ENCODE measurements at regions not wholly inside any gene's neighbourhood (a gene's known extent, or its start where the extent isn't known, plus 50 kb on each side); places are given as distances from the start of the nearest gene placed in this dataset.
"Not testable (repeated sequence)": the region's sequence is repeated elsewhere in the genome, so short reads cannot be mapped to it uniquely, and the experiment has no call there.

DNA sequence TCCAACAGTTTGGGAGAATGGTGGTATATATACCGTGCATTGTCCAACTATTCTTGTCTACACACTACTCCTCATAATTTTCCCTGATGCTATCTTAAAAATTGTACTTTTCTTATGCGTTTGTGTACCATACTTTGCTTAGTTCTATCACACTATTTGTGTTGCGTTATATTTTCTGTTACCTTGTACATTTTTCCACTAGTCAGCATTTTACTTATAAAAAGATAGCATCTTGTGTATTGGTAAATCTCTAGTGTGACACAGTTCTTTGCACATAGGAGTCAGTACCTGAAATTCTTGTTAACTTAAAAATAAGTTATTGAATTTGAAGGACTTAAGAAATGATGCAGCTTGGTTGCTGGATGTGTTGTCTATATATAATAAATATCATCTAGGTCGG lies 201.8 kb upstream of the LMO3 start:
- no peak for DNase-seq
- in situ Hi-C loops (cut with MboI; ENCODE audit: low pct_unique_long_range_greater_than_20kb, low sequenced_read_pairs): no loop called here

DNA sequence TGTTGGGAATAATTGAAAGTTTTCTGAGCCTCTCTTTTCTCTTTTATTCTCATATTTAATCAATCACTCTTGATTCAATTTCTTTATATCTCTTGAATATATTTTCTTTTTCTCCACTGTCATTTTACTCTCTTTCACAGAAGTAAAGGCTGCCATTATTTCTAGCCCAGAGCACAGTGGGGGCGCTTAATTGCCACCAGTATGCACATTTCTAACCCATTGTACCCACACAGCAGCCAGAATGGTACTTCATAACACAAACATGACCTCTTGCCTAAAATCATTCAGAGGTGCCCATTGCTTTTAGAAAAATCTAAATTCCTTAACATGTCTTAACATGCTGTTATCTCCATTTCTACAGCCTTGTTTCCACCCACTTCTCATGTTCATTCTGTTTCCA lies 190.2 kb upstream of the LMO3 start:
- no peak for DNase-seq
- in situ Hi-C loops (cut with MboI; ENCODE audit: low pct_unique_long_range_greater_than_20kb, low sequenced_read_pairs): no loop called here

DNA sequence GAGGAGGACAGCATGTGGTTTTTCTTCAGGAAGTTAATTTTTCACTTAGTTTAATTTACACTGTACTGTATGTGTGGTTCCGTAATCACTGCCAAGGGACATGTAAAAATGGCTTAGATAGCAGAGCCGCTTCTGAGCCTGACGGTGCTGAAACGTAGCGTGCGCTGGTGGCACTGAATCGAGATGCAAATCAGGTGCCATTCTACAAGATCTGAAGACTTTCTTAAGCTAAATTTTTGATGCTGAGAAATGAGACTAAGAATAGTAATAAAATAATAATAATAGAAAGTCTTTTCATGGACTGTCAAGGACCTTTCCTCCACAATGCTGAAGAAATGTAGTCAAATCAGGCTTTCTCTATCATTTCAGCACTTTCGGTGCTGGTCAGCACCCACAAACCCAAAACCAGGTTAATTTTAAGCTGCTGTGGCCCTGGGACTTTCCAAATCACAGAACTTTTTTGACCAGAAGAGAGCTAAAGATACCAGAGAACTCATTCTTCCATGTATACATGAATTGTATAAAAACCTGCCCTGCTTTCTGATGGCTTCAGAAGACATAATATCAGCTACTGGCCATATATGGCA lies 183.3 kb upstream of the LMO3 start:
- in situ Hi-C loops (cut with MboI; ENCODE audit: low pct_unique_long_range_greater_than_20kb, low sequenced_read_pairs): no loop called here
- DNase-seq: no peak

DNA sequence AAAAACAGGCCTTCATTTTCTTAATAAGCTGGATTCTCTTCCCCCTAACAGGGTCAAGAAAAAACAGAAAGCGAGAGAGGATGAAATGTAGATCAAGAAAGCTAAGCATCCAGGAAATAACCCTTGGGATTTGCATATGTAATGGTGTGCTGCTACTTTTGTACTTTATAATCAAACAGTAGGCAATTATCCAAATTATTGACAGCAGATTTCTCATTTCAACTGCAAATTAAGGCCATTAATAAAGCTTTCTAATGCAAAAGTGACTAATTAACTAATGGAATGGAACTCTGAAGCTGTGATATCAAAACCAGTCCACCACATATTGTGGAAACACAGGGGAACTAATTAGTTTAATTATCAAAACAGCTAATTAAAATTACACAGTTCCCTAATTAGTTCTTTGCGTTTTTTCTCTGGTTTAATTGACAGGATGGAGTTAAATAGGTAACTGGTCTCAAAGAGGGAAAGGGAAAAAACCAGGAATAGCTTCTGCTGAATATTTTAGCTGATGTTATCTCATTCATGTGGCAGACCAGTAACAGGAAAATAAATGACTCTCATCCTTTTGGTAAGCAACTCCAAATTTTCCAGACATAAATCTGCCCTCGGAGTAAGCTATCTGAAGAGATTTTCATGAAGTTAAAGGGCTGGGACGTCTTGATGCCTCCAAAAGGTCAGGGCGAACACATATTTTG lies 182.7 kb upstream of the LMO3 start:
- no peak for DNase-seq
- in situ Hi-C loops (cut with MboI; ENCODE audit: low pct_unique_long_range_greater_than_20kb, low sequenced_read_pairs): no loop called here

DNA sequence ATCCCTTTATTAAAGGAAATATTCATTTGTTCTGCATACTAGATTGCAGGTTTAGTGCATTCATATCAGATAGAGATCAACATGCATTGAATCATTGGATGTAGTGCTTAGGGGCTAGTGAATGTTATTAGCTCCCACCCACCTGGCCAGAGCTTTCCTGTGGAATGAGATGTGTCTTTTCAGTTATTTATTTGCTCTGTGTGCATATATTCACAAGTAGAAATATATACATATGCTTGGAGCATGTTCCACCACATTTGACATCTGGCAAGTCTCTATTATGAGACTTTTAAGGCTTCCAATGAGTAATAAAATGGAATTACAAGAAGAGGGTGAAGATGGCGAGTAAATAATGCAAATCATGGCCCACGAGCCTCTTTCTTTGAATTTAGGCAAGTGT lies 180.0 kb upstream of the LMO3 start:
- no peak for DNase-seq
- in situ Hi-C loops (cut with MboI; ENCODE audit: low pct_unique_long_range_greater_than_20kb, low sequenced_read_pairs): no loop called here

DNA sequence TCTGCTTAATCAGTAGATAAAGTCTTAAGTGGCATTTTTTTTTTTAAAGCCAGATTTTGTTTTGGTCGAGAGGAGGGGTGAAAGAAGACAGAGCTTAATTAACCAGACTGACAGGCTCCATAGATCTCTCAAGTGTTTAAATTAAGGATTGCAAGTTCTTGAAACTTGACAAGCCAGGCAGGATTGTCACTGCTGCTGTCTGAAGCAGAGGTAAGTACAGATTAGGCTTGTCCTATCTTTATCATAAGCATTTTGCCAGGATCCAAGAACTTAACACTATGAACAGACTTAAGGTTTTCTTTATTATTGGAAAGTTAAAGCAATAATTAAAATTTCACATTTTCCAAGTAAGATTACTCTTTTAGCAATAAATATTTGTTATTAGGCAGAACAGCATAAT lies 179.6 kb upstream of the LMO3 start:
- no peak for DNase-seq
- in situ Hi-C loops (cut with MboI; ENCODE audit: low pct_unique_long_range_greater_than_20kb, low sequenced_read_pairs): no loop called here

DNA sequence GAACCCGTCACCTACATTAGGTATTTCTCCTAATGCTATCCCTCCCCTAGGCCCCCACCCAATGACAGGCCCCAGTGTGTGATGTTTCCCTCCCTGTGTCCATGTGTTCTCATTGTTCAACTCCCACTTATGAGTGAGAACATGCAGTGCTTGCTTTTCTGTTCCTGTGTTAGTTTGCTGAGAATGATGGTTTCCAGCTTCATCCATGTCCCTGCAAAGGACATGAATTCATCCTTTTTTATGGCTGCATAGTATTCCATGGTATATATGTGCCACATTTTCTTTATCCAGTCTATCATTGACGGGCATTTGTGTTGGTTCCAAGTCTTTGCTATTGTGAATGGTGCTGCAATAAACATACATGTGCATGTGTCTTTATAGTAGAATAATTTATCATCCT lies 163.2 kb upstream of the LMO3 start:
- DNase-seq; in situ Hi-C loops (cut with MboI; ENCODE audit: low pct_unique_long_range_greater_than_20kb, low sequenced_read_pairs): not testable (repeated sequence)

DNA sequence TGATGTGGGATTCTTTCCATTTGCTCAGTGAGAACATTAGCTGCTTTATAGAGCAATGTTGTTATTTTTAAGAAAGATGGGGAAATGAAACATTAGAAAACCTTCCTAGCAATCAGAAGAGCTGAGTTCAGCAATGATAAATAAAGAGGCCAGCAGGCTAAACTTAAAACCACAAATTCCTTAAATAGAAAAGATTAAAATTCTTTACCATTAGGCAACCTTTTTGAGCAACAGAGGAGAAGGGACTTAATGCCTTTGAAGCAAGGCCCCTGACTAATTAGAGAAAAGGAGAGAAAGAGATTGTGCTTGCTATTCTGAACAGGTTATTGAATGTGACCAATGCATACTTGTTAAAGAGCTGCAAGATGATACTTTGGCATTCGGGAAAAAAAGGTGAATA lies 160.8 kb upstream of the LMO3 start:
- no peak for DNase-seq
- in situ Hi-C loops (cut with MboI; ENCODE audit: low pct_unique_long_range_greater_than_20kb, low sequenced_read_pairs): no loop called here

DNA sequence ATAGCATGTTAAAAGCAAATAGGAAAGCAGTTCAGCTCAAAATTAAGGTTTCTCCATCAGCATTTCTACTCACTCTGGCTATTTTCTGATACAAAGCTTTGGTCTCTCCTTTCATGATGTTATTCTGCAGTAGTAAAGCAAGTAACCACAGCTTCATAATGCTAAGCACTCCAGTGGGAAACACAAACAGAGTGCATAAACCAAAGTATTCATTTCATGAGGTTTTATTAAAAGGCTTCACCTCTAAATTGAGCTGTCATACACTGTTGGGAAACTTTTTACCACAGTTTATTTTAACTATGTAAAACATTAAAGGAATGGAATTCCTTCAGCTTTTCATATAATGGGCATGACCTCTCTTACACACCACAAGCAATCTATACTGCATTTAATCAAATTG lies 157.9 kb upstream of the LMO3 start:
- DNase-seq: no peak
- in situ Hi-C loops (cut with MboI; ENCODE audit: low pct_unique_long_range_greater_than_20kb, low sequenced_read_pairs): no loop called here

DNA sequence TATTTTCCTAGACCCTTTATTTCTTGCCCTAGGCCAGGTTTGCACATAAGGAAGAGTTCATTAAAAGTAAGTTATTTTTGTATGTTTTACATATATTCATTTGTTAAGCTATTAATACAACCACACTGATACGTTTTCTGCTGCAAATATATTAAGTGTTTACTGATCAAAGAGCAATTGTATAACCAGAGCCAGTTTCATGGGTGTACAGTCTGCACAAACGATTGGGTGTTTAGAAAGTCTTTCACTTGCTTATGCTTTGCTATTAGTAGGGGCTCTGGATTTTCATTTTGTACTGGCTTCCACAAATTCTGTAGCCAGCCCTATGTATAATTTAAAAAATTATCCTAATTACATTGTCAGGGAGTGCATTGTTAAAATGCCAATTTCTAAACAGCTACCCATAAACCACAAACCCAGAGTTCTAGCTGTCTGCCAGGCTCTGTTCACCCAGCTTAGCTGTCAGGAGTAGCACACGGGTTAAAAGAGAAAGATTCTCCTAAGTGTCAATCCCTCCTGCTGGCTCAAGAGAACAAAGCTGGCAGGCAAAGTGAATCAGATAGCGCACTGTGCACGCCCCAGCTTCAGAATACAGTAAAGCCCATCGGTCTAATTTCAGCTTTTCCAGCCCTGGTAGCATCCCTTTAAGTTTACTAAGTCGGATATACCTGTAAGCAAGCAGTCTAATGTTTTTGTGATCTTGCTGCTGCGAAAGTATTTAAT lies 151.0 kb upstream of the LMO3 start:
- no peak for DNase-seq

DNA sequence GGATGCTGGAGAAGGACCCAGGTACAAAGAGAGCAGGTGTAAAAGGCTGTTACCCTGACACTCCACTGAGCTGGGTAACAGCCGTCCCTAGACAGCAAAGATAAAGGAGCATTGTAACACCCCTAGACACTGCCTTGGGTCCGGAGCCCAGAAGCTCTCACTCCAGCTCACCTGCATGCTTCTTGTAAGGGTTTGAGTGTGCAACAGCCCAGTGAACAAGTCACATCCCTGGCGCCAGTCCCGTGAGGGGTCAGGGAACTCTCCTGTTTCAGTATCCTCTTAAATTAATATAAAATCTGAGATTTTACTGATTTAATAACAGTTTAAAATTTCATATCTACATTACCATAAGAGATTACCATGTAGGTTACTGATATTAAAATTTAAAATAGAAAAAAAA lies 124.8 kb upstream of the LMO3 start:
- in situ Hi-C loops (cut with MboI; ENCODE audit: low pct_unique_long_range_greater_than_20kb, low sequenced_read_pairs): no loop called here
- DNase-seq: no peak

More for the DNA sequence above, 151.0 kb upstream of the LMO3 start:
- in situ Hi-C loops (cut with MboI; ENCODE audit: low pct_unique_long_range_greater_than_20kb, low sequenced_read_pairs): no loop called here

DNA sequence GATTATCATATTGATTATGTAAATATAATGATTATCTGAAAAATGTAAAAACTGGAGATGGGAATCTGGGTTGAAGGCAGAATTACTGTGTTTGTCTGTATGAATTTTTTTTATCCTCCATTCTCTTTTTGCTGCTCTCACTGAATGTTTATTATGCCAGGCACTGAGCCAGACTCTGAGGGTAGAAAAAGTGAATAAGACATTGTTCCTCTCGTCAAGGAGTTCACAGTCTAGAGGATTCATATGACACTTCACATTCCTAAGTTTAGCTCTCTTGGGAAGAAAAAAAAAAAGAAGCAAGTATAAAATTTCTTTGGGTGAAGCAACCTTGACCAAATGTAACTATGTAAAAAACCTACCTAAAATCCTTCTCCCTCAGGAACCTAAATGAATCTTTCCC lies 120.9 kb upstream of the LMO3 start:
- in situ Hi-C loops (cut with MboI; ENCODE audit: low pct_unique_long_range_greater_than_20kb, low sequenced_read_pairs): no loop called here
- DNase-seq: no peak

DNA sequence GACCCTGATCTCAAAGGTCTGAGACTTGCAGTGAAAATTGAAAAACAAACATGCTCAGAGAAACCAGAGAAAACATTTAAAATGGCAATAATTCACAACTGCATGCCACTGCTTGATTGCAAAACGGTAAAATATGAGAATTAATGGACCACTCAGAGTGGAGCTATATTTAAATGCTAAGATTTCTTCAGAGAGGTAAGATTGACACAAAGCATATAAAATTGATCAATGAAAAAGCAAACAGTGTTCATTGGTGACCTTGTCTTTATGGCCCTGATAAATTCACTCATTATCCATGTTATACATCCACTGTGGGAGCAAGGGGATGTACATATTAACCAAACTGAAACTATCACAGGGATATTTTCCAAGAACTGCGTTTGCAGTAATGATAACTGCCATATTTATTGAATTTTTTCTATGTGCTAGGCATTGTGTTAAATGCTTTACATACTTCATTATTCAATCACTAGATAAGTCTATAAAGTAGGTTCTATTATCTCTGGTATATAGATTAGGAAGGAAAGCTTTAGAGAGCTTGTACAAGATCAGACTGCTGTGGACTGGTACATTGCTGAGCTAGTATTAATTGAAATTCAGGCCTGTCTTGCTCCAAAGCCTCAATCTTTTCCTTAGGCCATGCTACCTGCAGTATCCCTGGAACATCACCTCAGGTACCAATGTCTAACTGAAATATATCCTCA lies 113.9 kb upstream of the LMO3 start:
- DNase-seq: no peak
- in situ Hi-C loops (cut with MboI; ENCODE audit: low pct_unique_long_range_greater_than_20kb, low sequenced_read_pairs): no loop called here

DNA sequence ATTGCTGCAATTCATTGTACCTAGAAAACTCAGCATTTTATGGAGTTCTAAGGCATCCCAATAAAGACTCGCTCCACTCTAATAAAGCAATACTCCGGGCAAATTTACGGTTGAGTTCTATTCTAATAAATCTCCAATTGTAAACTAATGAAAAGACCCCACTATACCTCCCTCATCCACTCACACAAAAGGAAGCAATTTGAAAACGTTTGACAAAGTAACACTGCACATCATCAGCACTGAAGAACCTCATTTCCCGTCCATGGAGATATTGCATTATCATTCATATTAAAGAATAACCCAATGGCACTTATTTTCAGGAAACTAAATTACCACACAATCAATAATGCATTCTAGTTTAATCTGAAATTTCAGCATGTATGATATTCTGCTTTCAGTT lies 111.0 kb upstream of the LMO3 start:
- in situ Hi-C loops (cut with MboI; ENCODE audit: low pct_unique_long_range_greater_than_20kb, low sequenced_read_pairs): no loop called here
- no peak for DNase-seq

DNA sequence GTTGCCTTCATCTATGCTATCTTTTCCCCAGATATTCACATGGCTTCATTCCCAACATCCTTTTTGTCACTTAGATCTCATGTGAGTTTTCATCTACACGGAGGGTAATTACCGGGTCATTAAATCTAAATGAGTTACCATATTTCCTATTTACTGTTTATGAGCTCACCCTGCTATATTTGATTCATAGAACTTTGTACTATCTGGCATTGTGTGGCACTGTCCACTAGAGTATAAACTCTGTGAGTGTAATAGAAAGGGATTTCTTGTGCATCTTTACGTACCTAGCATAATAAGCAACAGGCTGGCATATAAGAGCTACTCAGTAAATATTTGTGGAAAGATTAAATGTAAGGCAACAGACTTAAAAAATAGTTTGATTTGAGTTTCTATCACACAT lies 86.1 kb upstream of the LMO3 start:
- DNase-seq: no peak
- in situ Hi-C loops (cut with MboI; ENCODE audit: low pct_unique_long_range_greater_than_20kb, low sequenced_read_pairs): no loop called here

DNA sequence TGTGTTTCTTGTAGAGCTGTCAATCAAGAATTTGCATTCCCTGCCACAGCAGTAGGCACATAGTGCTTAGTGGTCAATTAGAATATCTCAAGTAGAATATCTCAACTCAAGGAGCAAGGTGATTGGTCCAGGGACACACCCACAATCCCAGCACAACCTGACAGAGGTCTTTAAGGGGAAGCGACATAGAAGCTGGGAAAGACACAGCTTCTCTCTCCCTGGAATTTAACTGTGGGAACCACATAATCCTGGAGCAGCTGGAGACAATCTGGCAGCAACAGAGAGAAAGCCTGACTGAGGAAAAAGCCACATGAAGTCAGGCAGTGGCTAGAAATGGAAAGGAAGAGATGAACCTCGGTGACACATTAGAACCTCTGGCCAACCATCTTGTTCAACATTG lies 85.7 kb upstream of the LMO3 start:
- in situ Hi-C loops (cut with MboI; ENCODE audit: low pct_unique_long_range_greater_than_20kb, low sequenced_read_pairs): no loop called here

DNA sequence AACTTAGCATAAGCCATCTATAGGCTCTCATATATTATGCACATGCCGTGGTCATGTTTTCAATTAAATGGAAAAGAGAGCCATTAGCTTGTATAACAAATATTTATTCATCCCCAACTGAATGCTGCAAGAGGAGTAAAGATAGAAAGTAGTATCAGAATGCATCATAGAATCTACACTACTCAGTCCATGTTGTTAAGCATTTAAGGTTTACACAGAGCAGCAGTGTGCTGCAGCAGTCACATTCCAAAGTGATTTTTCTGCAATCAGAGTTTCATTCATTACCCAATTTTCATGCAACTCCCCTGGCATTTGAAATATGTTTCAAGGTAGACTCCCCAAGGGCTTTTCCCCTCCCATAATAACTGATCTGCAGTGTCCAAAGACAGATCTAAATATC lies 82.2 kb upstream of the LMO3 start:
- no peak for DNase-seq
- in situ Hi-C loops (cut with MboI; ENCODE audit: low pct_unique_long_range_greater_than_20kb, low sequenced_read_pairs): no loop called here

More for the DNA sequence above, 85.7 kb upstream of the LMO3 start:
- no peak for DNase-seq

DNA sequence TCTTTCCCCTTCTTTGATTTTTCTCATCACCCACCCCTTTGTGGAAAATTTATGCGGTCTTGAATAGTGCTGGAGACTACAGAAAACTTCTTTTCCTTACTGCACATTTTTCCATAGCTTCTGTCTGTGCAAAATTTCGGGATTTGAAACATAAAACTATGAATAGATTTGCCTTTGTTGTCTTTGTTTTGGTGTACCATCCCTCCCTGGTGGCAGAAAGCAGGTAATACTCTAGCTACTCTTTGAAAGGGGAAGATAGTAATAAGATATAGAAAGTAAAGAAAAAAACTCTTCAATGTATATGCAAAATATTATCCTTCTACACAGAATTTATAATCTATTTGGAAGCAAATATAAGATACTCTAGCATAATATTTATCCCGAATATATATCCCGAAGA lies 79.1 kb upstream of the LMO3 start:
- in situ Hi-C loops (cut with MboI; ENCODE audit: low pct_unique_long_range_greater_than_20kb, low sequenced_read_pairs): no loop called here
- no peak for DNase-seq

DNA sequence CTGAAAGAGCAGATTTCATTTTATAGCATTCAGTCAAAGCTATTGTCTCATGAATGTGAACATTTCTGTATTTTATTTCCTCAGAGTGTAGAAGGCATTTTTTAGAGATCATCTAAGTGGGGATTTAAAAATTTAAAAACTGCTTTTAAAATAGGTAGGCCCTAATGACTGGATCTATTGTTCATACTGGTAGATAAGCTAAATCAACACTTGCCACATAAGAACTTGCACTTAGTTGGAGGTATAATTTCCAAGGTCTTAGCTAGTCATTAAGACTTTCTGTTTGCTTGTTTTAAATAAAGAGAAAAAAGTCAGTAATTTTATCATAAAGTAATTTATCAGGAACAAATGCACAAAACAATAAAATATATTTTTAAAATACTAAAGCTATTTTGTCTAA lies 75.2 kb upstream of the LMO3 start:
- in situ Hi-C loops (cut with MboI; ENCODE audit: low pct_unique_long_range_greater_than_20kb, low sequenced_read_pairs): no loop called here
- DNase-seq: no peak

DNA sequence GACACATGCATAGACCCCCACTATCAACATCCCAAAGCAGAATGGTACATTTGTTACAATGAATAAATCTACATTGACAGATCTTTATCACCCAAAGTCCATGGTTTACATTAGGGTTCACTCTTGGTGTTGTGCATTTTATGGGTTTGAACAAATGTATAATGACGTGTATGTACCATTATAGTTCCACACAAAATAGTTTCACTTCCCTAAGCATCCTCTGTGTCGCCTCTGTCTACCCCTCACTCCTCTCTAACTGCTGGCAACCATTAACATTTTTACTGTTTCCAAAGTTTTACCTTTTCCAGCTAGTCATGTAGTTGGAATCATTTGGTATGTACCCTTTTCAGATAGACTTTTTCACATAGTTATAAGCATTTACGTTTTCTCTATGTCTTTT lies 69.5 kb upstream of the LMO3 start:
- in situ Hi-C loops (cut with MboI; ENCODE audit: low pct_unique_long_range_greater_than_20kb, low sequenced_read_pairs): no loop called here
- no peak for DNase-seq
